HG02763 (cell line): ENCODE measurements at regions not wholly inside any gene's neighbourhood (a gene's known extent, or its start where the extent isn't known, plus 50 kb on each side); places are given as distances from the start of the nearest gene placed in this dataset.
"Not testable (repeated sequence)": the region's sequence is repeated elsewhere in the genome, so short reads cannot be mapped to it uniquely, and the experiment has no call there.

Source experiments
- ATAC-seq: cut with Tn5 transposase; IDR thresholded peaks from one replicate; pipeline ENCODE4 v1.9.1; 2021; ENCODE audit warnings: mild to moderate bottlenecking, moderate library complexity; ENCODE audit not compliant: unreplicated experiment

DNA sequence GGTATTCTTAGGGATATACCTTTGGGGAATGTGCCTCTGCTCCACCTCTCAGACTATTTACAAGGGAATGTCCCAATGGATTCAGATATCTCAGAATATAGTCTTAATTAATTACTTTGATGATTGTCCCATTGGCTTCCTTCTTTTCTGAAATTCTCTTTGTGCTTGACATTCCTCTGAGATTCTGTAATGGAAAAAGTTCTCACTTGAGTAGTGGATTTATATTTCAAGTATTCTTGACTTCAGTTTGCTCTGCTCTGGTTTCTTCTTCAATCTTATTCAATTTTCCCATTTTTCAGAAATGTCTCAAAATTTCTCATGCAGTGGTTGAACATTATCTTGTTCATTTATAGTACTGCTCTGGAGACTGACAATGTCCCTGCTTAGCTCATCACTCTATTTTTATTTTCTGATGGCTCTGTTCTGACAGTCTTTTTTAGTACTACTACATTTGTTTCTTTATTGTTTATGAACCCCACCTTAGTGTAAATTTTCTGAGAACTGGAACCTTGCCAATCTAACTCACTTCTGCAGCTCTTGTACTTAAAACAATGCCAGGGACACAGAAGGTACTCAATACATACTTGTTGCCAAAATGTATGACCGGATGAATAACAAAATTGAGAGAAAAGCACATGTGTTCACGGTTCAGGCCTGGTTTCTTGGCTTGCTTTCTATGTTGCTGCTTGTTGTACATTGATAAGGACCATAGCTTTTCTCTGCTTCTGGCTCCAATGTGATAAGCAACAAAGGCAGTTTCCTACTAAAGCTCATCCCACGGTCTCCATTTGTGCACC, 471.7 kb downstream of the GASK1B start:
- ATAC-seq: no peak

DNA sequence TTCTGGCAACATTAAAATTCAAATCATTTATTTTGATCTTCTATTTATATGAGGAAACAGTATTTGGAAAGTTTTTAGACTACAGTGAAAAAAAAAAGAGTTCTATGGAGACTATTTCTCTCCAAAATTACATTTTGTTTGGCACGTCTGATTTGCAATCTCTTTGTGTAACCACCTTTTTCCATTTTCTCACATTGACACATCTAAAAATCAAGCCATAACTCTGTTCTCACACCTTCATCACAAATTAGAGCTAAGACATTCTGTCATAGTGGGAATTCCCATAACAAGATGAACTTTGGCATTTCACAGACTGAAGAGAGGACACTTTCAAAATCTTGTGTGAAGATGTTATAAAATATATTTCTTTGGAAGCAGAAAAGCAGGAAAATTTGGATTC, 468.9 kb downstream of the GRIA2 start:
- ATAC-seq: no peak

DNA sequence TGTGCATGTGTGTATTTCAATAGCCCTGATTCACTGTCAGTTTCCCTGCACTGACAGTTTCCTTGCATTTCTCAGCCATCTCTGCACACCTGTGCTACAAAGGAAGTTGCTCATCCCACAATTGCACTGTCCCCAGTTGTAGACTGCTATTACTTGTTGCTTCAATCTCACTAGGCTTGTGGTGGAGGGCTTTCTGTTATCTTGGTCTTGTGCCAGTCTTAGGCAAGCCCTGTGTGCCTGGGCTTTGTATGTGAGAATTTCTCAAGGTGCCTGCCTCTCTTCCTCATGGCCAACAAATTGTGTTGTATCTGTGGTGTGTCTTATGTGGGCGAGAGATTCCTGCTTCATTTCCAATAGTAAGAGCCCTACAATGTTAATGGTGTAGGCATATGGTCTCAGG, 467.4 kb downstream of the GRIA2 start:
- ATAC-seq: no peak

DNA sequence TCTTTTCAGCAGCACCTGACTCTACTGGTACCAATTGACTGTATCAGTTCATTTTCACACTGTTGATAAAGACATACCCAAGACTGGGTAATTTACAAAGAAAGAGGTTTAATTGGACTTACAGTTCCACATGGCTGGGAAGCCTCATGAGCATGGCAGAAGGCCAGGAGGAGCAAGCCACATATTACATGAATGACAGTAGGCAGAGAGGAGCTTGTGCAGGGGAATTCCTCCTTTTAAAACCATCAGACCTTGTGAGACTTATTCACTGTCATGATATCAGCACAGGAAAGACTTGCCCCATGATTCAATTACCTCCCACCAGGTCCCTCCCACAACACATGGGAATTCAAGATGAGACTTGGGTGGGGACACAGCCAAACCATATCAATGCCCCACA, 458.8 kb downstream of the GRIA2 start:
- ATAC-seq: not testable (repeated sequence)

DNA sequence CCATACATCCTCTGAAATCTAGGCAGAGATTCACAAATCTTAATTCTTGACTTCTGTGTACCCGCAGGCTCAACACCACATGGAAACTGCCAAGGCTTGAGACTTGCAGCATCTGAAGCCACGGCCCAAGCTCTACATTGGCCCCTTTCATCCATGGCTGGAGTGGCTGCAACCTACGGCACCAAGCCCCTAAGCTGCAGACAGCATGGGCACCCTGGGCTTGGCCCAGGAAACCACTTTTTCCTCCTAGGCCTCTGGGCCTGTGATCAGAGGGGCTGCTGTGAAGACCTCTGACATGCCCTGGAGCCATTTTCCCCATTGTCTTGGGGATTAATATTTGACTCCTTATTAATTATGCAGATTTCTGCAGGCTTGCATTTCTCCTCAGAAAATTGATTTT, 457.9 kb downstream of the GRIA2 start:
- ATAC-seq: no peak

DNA sequence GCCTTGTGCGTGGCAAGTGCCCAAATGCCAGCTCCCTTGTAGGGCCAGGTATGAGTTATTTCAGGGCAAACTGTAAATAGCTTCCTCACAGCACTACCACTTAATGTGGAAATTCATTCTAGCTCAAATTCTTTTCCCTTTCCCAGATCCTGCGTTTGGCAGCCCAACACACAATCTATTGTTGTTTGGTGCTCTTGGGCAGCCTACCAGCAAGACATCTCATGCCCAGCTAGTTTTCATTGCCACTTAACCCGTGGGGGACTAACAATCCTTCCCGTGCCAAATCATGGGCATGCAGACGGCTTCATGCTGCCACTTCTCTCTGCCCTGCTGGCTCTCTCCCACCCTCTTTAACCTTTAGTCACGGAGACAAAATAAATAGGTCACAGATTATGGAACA, 454.2 kb downstream of the GRIA2 start:
- ATAC-seq: no peak

DNA sequence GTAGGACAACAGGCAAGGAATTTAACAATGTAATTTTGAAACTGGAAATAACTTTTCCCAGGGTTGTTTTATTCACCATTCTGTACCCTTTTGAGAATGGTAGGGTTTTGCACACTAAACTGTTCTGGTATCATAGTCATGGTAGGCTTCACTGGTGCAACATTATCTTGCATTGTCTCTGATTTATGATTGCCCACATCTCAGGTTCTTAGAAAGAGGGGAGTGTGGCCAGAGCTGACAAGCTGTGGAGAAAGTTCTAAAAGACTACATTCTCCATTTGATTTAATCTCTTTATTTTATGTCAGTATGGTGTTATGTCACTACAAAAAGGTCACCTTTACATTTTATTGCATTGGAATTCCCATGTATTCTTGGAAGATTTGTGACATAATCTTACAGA, 447.3 kb downstream of the GRIA2 start:
- ATAC-seq: no peak

DNA sequence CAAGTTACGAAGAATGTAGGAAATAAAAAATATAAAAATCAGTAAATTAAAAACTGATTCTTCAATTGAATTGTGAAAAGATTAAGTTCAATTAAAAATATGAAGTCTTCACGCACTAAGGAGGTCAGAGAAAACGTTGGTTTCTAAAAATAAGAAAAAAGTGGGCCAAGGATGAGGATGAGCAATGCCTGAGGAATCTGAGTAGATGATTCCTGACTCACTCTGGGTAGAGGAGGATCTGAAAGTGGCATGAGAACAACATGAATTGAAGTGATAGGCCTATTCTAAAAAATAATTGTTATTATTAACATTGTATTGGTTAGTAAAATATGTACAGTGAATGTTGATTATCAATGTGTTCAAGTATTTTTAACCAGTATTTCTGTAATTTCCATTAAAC, 444.2 kb downstream of the GRIA2 start:
- ATAC-seq: no peak

DNA sequence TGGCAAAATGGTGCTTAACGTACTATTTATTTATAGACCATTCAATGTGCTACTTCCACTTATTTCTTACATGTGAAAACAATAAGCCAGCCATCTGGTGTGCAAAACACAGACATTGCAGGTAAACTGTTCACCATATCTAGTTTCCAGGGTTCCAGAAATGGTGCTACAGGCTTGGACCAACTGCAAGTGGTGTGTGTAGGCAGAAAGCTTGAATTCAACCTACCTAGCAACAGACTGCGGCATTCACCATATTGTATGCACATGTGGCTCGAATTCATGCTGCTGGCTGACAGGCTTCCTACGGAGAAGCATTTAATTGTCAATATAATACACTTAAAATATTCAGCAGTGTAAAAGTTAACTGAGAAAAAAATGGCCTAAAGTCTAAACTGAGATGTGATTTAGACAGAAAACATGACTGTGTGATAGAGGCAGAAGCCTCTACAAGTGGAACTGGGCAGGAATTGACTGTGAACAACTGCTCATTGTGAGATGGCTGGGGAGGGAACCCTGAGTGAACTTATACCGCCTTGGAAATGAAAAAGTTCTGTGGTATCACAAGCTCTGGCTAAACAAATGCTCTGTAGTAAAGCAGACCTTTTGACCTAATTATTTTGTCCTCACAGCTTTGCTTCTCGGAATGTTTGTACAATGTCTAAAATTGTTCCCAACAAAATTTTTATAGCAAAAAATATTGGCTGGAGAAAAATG, 434.7 kb downstream of the GRIA2 start:
- no peak for ATAC-seq

DNA sequence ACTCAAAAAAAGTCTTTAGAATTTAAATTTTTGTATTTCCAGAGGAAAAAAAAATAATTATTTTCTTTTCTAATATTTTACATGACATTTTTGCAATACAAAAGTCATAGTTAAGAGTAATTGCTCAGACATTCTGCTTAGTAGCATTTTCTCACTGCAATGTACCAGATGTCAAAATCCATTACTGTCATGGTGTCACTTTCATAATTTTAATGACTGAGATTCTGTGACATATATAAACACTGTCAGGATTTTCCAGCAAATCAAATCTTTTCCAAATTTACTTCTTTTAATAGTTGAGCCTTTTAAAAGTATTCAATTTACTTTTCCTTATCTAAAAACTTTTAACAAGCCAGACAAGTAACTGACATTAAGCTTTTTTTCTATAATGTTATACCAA, 422.7 kb downstream of the GRIA2 start:
- ATAC-seq: no peak

DNA sequence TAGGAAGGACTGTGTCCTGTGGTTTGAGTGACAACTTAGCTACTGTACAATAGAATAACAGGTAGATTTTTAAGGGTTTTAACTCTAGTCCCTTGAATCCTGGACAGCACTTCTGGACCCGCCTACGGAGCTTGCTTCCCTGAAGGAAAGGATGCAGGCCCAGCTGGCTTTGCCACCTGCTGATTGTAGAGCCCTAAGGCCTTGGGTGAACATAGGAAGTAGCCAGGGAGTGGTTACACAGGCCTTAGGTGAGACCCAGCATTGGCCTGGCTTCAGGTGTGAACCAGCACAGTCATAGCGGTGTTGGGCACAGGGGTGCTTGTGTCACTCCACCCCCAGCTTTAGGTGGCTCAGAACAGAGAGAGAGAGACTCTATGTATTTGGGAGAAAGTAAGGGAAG, 413.5 kb downstream of the GRIA2 start:
- ATAC-seq: no peak

DNA sequence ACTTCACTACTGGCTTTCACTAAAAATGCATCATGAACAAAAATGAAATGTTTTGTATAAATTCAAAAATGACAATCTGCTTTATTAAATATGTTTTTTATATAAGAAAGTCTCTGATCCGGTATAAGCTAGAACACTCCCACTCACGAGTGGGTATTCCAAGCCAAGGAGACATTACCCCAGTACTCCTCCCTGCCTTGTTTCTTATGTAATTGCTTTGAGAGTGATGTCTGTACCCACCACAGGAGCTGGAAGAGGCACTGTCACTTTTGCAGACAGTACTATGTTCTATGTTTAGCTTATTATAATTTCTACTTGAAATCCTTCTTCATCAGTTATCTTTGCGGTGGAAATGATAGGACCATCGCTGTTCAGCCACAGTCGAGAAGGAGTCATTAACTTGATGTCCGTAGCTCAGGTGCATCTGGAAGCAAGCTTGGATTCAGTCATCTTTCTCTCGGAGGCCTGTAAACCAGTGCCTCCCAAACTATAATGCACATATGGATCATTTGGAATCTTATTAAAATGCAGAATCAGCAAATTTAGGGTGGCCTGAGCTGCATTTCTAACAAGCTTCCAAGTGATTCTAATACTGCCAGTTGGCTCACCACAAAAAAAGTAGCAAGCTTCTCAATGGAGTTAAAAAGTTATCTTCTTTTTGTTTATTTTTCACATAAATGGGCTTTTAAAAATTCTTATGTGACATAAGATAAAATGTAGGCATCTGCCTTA, 396.4 kb downstream of the GRIA2 start:
- no peak for ATAC-seq

DNA sequence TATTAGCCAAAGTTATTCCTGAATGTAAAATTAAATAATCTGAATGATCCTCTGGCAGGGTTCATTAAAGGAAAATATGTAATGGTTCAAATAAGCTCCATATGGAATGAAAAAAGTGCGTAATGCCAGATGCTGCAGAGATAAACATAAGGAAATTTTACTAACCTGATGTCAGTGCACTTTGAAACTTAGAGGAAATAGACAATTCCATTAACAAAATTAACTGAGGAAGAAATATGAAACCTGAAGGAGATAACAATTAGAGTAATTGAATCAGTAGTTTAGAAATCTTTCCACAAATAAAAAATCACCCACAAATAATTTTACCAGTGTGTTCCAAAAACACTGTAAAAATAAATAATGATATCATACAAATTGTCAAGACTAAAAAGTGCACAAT, 387.5 kb downstream of the GRIA2 start:
- no peak for ATAC-seq

DNA sequence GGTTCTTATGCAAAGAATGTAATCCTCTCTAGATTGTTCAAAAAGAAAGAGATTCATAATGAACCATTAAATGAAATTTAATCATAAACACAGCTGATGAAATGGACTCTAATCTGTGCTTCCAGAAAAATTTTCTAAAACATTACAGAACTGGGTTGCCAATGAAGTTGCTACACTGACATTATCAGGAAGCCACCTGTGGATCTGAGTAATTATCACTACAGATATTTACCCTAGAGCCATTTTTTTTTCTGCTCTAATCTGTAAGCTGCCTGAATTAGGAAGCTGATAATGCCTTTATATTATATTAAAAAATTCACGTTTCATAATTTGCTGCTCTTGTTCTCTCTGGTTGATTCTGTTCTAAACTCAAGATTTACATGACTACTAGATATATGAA, 380.1 kb downstream of the GRIA2 start:
- ATAC-seq: no peak

DNA sequence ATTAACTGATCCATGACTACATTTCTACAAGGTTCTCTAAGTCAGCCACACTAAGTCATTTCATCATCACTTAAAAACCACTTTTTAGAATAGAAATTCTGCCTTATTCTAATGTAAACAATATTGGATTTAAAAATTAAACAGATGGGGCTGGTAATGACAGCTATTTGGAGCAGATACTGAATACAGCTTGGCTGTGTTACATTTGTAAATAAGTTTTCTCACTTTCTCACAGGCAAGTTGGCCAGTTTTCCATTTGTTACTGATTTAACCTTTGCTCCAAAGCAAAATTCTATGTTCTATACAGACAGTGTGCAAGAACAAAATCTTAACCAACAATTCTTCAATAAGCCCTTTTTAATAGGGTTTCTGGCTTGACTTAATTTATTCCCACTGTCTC, 370.7 kb downstream of the GRIA2 start:
- ATAC-seq: no peak

DNA sequence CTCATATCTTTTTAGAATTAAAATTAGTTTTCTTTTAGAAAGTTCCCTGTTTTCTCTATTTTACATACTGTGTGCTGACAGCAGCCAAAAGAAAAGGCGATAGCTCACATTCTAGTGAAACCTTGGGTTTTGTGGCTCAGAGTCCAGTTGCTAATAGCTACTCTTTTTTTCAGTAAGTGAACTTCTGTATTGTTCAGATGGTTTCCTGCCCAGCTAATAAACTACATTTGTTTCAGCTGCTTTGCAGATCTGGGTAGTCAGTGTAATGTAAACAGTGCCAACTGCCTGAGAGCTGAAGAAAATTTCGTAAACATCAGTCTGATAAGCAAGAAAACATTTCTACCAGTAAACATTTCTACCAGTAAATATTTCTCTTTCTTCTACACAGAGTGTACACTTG, 370.2 kb downstream of the GRIA2 start:
- no peak for ATAC-seq

DNA sequence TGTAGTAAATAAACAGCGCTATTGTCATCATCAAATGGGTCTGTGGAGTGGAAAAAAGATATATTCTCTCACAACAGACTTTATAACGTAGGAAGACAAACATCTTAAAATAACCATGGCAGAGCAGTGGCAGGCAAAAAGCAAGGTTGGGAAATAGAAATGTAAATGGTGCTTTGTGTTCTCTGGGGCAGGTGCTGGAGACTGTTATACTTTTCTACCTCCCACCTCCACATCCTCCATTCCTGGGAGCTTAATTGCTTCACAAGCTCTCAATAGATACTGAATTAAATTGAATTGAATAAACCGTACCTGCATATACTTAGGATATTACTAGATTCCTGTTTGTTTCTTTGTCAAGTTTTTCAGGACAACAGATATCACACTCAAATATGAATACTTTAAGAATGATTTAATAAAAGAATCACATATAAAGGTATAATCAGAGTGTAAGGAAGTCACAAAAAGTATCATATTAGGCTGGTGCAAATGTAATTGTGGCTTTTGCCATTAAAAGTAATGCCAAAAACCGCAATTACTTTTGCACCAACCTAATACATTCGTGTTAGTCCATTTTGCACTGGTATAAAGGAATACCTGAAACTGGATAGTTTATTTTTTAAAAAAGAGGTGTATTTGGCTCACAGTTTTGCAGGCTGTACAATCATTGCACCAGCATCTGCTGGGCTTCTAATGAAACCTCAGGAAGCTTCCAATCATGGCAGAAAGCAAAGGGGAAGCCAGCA, 367.3 kb downstream of the GRIA2 start:
- ATAC-seq: no peak

DNA sequence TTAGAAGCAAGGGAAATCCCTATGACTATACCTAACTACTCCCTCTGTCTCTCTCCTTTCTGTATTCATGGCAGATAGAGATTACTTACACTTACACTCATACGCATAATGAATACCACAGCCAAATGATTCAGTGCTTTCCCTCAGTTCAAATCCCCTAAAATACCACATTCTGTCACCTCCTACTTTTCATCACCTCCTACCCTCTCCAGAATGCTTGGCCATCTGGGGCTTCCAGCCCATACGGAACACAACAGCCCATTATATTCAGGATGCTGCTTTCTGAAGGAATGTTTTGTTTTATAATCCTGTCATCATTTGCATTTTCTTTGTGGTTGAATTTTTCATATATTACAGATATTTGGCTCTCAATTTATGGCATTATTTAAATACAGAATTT, 361.6 kb downstream of the GRIA2 start:
- no peak for ATAC-seq

DNA sequence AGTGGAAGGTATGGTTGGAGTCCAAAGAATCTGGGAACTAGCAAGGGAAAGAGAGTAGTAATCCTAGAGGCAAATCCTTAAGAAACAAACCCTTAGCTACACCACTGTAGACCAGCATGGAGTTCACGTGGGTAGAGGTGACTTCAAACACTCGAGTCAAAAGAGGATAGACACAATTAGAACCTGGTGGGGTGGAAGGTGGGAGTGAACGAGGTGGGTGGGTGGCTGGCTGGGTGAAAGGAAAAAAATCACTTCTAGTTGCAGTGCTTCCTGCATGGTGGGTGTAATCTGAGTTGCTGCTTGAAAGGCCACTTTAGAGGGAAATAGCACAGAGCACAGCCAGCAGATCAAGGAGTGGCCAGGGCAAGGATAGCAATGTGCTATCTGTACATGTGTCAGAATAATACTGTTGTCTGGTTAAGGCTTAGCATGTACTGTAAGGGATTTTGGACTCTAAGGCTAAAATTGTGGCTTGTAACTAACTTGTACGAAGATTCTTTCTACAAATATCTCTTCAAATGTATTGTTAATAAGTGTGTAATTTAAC, 356.2 kb downstream of the GRIA2 start:
- ATAC-seq: no peak

DNA sequence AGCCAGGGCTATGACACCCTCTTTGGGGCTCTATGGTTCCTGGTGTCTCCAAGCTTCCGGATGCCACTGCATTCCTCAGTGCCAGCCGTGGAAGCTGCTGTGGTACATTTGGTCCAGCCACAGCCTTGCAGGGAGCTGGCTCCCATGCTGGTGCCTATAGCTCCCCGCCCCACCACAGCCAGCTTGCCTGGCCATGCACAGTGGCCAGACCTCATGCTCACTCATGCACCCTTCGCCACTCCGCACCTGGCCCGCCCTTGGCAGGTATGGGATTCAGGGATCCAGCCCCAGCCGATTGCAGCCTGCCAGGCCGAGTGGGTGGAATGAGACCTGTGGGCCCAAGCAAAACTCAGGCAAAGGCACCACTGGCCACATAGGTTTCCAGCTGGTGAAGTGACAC, 354.8 kb downstream of the GRIA2 start:
- ATAC-seq: no peak

DNA sequence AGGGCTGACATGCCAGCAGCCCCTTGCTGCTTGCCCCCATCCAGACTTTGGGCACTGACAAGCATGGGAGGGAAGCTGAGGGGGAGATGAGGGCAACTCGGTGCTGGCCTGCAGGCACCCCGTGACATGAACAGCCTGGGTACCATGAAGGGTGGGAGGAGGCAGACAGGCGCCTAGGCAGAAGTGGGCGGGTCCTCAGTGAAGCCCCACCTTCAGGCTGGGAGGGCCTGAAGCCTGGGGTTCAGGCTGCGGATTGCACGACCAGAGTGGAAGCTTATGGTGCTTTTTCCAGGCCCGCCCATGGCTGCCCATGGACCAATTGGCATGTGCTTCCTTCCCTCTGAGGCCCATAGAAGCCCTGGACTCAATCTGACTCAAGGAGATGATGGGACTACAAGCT, 354.1 kb downstream of the GRIA2 start:
- no peak for ATAC-seq
